ENCODE measurements at regions not wholly inside any gene's neighbourhood (a gene's known extent, or its start where the extent isn't known, plus 50 kb on each side); places are given as distances from the start of the nearest gene placed in this dataset.

GRCh38 chr5:67355120-67355713 lies 158.6 kb upstream of the CD180 start:
- FAIRE-seq (no peak), DNase-seq (ENCODE audit: low read depth, low spot score) (no peak)
- H3K9ac ChIP-seq (ENCODE audit: control insufficient read depth, extremely low read depth, insufficient read depth, low read length): no peak overlapping the region
- no peak overlapping the region for H3K27ac ChIP-seq (ENCODE audit: control insufficient read depth, insufficient read depth, low read length)
- H3K9me3 ChIP-seq (ENCODE audit: control insufficient read depth, low read depth, low read length): no peaks in the 10 kb centered on the region
- no peak overlapping the region for H3K4me3 ChIP-seq (ENCODE audit: control insufficient read depth in 2 of 3, extremely low read depth in 1 of 3, insufficient read depth in 2 of 3, low read depth in 1 of 3, low read length in 3 of 3)
- no peaks in the 10 kb centered on the region for H3K79me2 ChIP-seq (ENCODE audit: control insufficient read depth, insufficient read depth, low read length)
- no peaks in the 10 kb centered on the region for H4K20me1 ChIP-seq (ENCODE audit: control insufficient read depth, extremely low read depth, insufficient read depth, low read length)
- H3K4me2 ChIP-seq (ENCODE audit: control insufficient read depth, extremely low read depth, insufficient read depth, low read depth, low read length): no peak overlapping the region
- no peaks in the 10 kb centered on the region for H3K27me3 ChIP-seq (ENCODE audit: control insufficient read depth, extremely low read depth, insufficient read depth, low read length)
- H3K4me1 ChIP-seq (ENCODE audit: control insufficient read depth, extremely low read depth, insufficient read depth, low read length): no peaks in the 10 kb centered on the region
- dilution Hi-C loops (cut with MboI; ENCODE audit: extremely low pct_ligation_motif_present, low sequenced_read_pairs): no loop called here
- TF ChIP-seq EZH2 (IDR thresholded peaks at IDR 0.05; ENCODE audit: low read length) (no peak), CTCF (optimal IDR thresholded peaks at IDR 0.05 in 1 of 3, IDR thresholded peaks at IDR 0.05 in 1 of 3, conservative IDR thresholded peaks at IDR 0.05 in 1 of 3; ENCODE audit: extremely low read depth in 1 of 3, insufficient read depth in 2 of 3, low read length in 3 of 3) (no peak)
- H3K36me3 ChIP-seq (ENCODE audit: control insufficient read depth in 2 of 2, extremely low read depth in 1 of 2, insufficient read depth in 2 of 2, low read length in 2 of 2): no peaks in the 10 kb centered on the region
- H3K9me1 ChIP-seq (ENCODE audit: control insufficient read depth, extremely low read depth, insufficient read depth, low read length): no peaks in the 10 kb centered on the region
- H2AFZ ChIP-seq (ENCODE audit: control insufficient read depth, low read length): no peak overlapping the region

GRCh38 chr5:67353500-67354450 lies 157.2 kb upstream of the CD180 start:
- no peak for DNase-seq (ENCODE audit: low read depth, low spot score)
- H3K27ac ChIP-seq (ENCODE audit: control insufficient read depth, insufficient read depth, low read length): no peak overlapping the region

More at GRCh38 chr5:67353500-67354450, 157.2 kb upstream of the CD180 start:
- TF ChIP-seq EZH2 (IDR thresholded peaks at IDR 0.05; ENCODE audit: low read length): no peak
- no peak for TF ChIP-seq CTCF (optimal IDR thresholded peaks at IDR 0.05 in 1 of 3, IDR thresholded peaks at IDR 0.05 in 1 of 3, conservative IDR thresholded peaks at IDR 0.05 in 1 of 3; ENCODE audit: extremely low read depth in 1 of 3, insufficient read depth in 2 of 3, low read length in 3 of 3)
- Histone ChIP-seq H4K20me1 (ENCODE audit: control insufficient read depth, extremely low read depth, insufficient read depth, low read length) (no peaks in the 10 kb centered on the region), H3K4me2 (ENCODE audit: control insufficient read depth, extremely low read depth, insufficient read depth, low read depth, low read length) (no peak overlapping the region), H3K4me1 (ENCODE audit: control insufficient read depth, extremely low read depth, insufficient read depth, low read length) (no peaks in the 10 kb centered on the region), H3K4me3 (ENCODE audit: control insufficient read depth in 2 of 3, extremely low read depth in 1 of 3, insufficient read depth in 2 of 3, low read depth in 1 of 3, low read length in 3 of 3) (no peak overlapping the region), H3K9me1 (ENCODE audit: control insufficient read depth, extremely low read depth, insufficient read depth, low read length) (no peaks in the 10 kb centered on the region), H3K9me3 (ENCODE audit: control insufficient read depth, low read depth, low read length) (no peaks in the 10 kb centered on the region), H3K79me2 (ENCODE audit: control insufficient read depth, insufficient read depth, low read length) (no peaks in the 10 kb centered on the region), H3K9ac (ENCODE audit: control insufficient read depth, extremely low read depth, insufficient read depth, low read length) (no peak overlapping the region), H3K27me3 (ENCODE audit: control insufficient read depth, extremely low read depth, insufficient read depth, low read length) (no peaks in the 10 kb centered on the region), H2AFZ (ENCODE audit: control insufficient read depth, low read length) (no peak overlapping the region), H3K36me3 (ENCODE audit: control insufficient read depth in 2 of 2, extremely low read depth in 1 of 2, insufficient read depth in 2 of 2, low read length in 2 of 2) (no peaks in the 10 kb centered on the region)
- FAIRE-seq: no peak
- dilution Hi-C loops (cut with MboI; ENCODE audit: extremely low pct_ligation_motif_present, low sequenced_read_pairs): no loop called here
